GM21528 (cell line): ENCODE measurements at regions not wholly inside any gene's neighbourhood (a gene's known extent, or its start where the extent isn't known, plus 50 kb on each side); places are given as distances from the start of the nearest gene placed in this dataset.
A peak's percentile ranks its signal among the peaks of the same experiment; 100 is the strongest.

Experiments
- ATAC-seq: cut with Tn5 transposase; IDR thresholded peaks from one replicate; pipeline ENCODE4 v1.9.1; 2021; ENCODE audit warnings: mild to moderate bottlenecking, moderate library complexity; ENCODE audit not compliant: unreplicated experiment, low FRiP score

DNA sequence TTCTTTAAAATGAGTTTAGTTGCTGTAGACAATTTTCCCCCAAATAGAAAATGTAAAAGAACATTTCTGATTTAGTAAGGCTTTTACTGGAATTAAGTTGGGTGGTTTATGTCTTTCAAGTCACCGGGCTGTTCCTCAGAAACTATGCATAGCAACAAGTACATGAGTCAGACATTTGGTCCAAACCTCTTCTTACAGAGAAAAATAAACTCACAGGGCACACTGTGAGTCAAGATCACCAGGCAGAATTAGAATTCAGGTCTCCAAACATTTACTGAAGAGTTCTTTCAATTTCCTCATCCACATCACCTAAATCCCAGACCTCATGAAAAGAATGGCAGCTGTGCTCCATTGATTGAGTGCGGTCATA lies 476.1 kb upstream of the SOX5 start:
- ATAC-seq, result no peak

GRCh38 chr12:24424889-24425600 lies 475.6 kb upstream of the SOX5 start:
- ATAC-seq, result no peak

DNA sequence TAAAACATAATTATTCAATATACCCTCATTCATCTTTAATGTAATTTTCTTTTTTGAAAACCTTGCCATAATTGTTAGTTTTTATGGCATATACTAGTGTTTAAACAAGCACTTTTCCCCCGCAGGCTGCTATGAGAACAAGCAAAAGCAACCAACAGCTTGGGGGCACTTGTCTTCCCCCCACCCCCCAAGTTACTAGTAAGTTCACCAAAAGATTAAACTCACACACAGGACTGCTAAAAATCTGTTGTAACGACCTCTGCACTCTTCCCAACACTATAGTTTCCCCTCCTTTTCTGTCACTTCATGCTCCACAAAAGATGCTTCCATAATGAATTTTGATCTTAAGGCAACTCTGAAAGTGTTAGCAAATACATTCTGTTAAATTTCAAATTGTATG lies 474.9 kb upstream of the SOX5 start:
- no peak for ATAC-seq

DNA sequence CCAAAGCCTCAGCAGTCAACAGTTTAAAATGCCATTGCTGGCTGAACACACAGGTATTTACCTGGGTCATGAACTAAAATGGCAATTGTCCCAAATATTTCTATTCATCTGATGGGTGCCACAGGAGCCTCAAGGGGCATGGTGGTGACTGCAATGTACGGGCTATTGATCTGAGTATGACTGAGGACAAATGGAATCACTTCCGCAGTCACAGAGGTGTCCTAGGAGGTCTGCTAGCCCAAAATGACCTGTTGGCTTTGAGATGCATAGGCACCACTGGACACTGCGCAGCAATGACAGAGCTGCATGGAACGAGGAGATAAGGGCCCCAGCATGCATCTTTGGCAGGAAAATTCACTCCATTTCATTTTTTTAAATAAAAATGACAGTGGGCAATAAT lies 474.1 kb upstream of the SOX5 start:
- ATAC-seq, result no peak

DNA sequence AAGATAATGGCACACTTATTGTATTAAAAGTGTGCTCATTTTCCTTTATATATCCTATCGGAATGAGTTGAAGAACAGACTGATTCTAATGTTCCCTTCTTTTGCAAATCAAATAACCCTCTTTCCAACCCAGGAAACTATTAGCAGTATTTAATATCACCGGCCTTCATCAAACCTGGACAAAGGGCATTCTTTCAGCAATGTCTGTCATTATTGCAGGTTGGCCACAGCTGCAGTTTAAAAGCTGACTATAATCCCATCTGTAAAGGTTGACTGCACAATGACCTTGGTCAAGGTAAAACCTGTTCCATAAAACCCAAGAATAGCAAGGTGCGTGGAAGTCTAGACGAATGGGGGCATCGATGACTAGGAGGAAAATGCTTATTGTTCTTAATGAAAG lies 472.3 kb upstream of the SOX5 start:
- no peak for ATAC-seq

DNA sequence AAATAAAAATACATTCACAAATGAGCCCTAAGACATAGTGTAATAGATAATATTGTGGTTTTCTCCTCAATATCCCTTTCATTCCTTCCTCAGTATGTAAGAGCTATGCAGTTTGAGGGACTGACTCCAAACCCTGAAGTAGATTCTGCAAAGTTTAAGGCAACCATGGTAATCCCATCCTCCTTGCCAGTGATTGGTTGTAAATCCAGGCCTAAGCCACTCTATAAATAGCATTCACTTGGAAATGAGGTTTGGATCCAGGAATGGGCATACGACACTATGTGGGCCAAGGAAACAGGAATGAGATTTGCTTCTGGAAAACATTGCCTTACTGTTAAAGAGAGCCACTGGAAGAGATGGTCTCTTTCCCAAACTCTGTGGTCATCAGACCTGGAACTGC lies 468.7 kb upstream of the SOX5 start:
- no peak for ATAC-seq

- ATAC-seq, result no peak
These were observed 467.1 kb upstream of the SOX5 start for GRCh38 chr12:24416423-24417109.

GRCh38 chr12:24415934-24416333 lies 466.5 kb upstream of the SOX5 start:
- no peak for ATAC-seq

GRCh38 chr12:24414480-24414879 lies 465.0 kb upstream of the SOX5 start:
- no peak for ATAC-seq

DNA sequence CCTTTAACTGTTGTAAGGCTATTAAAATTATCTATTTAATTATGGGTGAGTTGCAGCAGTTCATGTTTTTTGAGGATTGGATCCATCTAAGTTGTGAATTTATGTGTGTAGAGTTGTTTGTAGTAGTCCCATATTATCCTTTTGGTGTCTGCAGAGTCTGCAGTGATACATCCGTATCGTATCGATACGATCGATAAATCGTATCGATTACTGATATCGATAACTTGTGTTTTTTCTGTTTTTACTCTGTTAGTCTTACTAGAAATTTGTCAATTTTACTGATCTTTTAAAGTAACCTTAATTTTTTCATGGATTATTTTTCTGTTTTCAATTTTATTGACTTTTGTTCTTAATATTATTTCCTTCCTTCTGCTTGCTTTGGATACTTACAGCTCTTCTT lies 462.5 kb upstream of the SOX5 start:
- ATAC-seq, result no peak

DNA sequence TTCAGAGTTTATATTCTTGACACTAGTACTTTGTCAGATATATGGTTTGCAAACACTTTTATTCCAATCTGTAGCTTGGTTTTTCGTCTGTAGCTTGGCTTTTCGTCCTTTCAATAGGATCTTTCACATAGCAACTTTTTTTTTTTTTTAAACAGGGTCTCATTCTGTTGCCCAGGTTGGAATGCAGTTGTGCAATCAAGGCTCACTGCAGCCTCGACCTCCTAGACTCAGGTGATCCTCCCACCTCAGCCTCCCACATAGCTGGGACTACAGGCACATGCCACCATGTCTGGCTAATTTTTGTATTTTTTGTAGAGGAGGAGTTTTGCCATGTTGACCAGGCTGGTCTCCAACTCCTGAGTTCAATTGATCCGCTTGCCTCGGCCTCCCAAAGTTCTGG lies 460.4 kb upstream of the SOX5 start:
- no peak for ATAC-seq

DNA sequence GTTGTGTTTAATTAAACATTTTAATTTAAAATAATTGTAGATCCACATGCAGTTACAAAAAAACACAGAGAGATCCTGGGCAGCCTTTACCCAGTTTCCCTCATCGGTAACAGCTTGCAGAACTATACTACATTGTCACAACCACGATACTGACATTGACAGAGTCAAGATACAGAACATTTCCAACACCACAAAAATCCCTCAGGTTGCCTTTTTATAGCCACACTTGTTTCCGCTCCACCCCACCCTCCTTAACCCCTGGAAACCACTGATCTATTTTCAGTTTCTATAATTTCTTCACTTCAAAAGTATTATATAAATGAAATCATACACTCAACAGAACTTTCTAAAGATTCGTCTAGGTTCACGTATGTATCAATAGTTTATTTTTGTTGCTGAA lies 458.8 kb upstream of the SOX5 start:
- no peak for ATAC-seq

DNA sequence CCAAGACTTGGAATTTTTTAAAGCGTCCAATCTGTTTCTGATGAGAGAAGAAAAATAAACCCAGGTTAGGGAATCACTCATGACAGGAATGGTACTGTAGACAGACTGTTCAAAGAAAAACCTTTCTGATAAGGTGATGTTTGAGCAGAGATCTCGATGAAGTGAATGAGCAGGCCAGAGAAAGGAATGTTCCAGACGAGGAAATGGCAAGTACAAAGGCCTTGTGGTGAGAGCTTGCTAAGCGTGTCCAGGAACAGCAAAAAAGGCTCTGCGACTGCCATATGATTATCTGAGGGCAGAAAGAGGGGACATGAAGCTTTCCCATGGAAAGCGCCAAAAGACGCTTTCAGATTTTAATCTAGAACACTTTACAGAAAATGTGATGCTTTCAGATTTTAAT lies 458.4 kb upstream of the SOX5 start:
- no peak for ATAC-seq

GRCh38 chr12:24404086-24404815 lies 454.8 kb upstream of the SOX5 start:
- no peak for ATAC-seq

DNA sequence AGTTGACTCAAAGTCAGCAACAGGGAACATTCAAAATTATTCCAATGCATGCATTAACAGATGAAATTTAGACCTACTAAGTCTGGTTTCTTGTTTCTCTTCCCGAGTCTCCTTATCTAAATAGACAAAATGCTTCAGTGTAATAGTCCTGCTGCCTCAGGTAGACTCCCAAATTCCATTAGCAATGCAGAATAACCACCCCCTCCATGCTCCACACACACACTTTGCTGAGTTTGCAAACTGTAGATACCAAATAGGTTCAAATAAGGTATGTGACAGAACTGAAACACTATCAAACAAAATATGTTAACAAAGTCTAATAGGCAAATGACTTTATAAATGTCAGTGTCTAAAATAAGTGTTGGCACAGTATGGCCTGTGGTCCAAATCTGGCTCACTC lies 451.1 kb upstream of the SOX5 start:
- ATAC-seq, result no peak

GRCh38 chr12:24398605-24399004 lies 449.1 kb upstream of the SOX5 start:
- peak; percentile 60 for ATAC-seq

DNA sequence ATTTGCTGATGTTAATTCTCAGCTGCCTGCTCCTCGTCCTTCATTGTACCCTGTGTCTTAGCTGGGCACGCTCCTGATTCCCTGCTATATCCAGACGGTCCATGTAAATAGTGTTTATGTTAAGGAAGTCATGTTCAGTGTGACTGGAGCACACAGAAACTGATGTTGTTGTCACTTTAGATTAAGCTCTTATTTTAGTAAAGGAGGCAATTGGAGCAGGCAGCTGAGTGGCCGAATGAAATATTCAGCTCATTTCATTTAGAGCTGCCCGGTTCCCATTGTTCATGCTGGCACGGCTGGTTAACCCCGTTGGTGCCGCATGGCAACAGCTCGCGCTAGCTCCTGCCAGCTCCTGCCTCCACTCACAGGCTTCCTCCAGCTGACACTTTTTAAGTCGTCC lies 446.8 kb upstream of the SOX5 start:
- ATAC-seq, result no peak

GRCh38 chr12:24394246-24394645 lies 444.8 kb upstream of the SOX5 start:
- ATAC-seq, result no peak

DNA sequence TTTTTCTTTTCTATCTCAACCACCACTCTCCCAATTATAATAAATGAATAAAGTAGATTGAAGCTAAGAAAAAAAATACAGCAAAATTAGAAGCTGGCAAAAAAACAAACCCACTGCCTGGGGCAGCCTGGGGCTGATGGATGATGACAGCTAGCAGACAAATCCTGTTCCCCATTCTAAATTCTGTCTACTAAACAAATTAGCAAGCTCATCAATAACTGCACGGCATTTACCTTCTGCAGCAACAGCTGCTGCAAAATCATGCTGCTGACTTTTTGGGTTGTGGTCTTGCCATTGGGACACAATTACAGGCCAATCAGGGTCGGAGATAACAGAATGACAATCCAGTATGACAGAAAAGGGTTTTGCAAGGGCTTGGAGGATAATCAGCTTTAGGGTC lies 443.6 kb upstream of the SOX5 start:
- ATAC-seq, result no peak

- ATAC-seq, result no peak
These were observed 439.9 kb upstream of the SOX5 start for GRCh38 chr12:24389394-24389793.

DNA sequence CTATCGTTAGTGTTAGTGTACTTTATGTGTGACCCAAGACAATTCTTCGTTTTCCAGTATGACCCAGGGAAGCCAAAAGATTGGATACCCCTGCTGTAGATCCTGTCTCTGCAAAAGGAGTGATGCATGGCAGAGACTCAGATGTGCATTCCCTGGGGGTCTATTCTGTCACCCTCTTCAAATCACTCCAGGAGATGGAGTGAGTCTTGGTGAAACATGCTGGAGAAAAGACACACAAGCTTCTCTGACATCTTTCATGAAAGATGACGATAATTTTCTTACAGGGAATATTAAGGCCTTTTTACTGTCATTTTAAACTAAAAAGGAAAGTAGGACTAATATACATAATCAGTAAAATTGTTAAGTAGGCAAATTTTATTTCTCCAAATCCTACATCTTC lies 437.9 kb upstream of the SOX5 start:
- no peak for ATAC-seq

GRCh38 chr12:24386836-24387235 lies 437.4 kb upstream of the SOX5 start:
- no peak for ATAC-seq
